B cell (primary cell): ENCODE measurements at regions not wholly inside any gene's neighbourhood (a gene's known extent, or its start where the extent isn't known, plus 50 kb on each side); places are given as distances from the start of the nearest gene placed in this dataset.

Source experiments
- EZH2 ChIP-seq: IDR thresholded peaks from 2 replicates; pipeline ENCODE4 v1.6.1; 2012; ENCODE audit warnings: borderline replicate concordance, low read depth, mild to moderate bottlenecking, moderate library complexity, low read length; ENCODE audit not compliant: insufficient read depth, poor library complexity, severe bottlenecking
- TF ChIP-seq, protein P1 (sequence below): fragments of 200-600 bp; IDR thresholded peaks from one replicate; pipeline ENCODE4 v1.8.0; 2022; ENCODE audit warnings: antibody characterized with exemption, mild to moderate bottlenecking

GRCh38 chr2:67867735-67868134 lies 195.1 kb downstream of the C1D start:
- TF ChIP-seq, protein P1, sequence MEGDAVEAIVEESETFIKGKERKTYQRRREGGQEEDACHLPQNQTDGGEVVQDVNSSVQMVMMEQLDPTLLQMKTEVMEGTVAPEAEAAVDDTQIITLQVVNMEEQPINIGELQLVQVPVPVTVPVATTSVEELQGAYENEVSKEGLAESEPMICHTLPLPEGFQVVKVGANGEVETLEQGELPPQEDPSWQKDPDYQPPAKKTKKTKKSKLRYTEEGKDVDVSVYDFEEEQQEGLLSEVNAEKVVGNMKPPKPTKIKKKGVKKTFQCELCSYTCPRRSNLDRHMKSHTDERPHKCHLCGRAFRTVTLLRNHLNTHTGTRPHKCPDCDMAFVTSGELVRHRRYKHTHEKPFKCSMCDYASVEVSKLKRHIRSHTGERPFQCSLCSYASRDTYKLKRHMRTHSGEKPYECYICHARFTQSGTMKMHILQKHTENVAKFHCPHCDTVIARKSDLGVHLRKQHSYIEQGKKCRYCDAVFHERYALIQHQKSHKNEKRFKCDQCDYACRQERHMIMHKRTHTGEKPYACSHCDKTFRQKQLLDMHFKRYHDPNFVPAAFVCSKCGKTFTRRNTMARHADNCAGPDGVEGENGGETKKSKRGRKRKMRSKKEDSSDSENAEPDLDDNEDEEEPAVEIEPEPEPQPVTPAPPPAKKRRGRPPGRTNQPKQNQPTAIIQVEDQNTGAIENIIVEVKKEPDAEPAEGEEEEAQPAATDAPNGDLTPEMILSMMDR = no peak
- no peak for TF ChIP-seq EZH2
